Testis (tissue), 2 donors: ENCODE measurements at regions not wholly inside any gene's neighbourhood (a gene's known extent, or its start where the extent isn't known, plus 50 kb on each side); places are given as distances from the start of the nearest gene placed in this dataset.
"Not testable (repeated sequence)": the region's sequence is repeated elsewhere in the genome, so short reads cannot be mapped to it uniquely, and the experiment has no call there.

Experiments used
- DNase-seq: peaks from one replicate; pipeline ENCODE4 v3.0.0-alpha.2; 2019
- H3K27ac ChIP-seq, 2 donors: fragments of 200-600 bp; sonication (generic); one replicate each; pipeline ENCODE4 v1.5.1; 2019
- H3K27me3 ChIP-seq: fragments of 200-600 bp; sonication (generic); one replicate; pipeline ENCODE4 v1.5.1; 2019
- H3K36me3 ChIP-seq: fragments of 200-600 bp; sonication (generic); one replicate; pipeline ENCODE4 v1.5.1; 2017; ENCODE audit warnings: low read depth; ENCODE audit errors: missing control alignments
- H3K4me1 ChIP-seq: fragments of 200-600 bp; sonication (generic); one replicate; pipeline ENCODE4 v1.5.1; 2019
- H3K4me3 ChIP-seq, 2 donors: fragments of 200-600 bp; sonication (generic); one replicate each; pipeline ENCODE4 v1.5.1; 2017 to 2019
- H3K9me3 ChIP-seq: fragments of 200-600 bp; sonication (generic); one replicate; pipeline ENCODE4 v1.5.1; 2017
- CTCF ChIP-seq, 3 experiments: fragments of 450-650 bp in 2 of 3; fragments of 200-600 bp in 1 of 3; sonication (generic) in 1 of 3; IDR thresholded peaks; one replicate each; pipeline ENCODE4 v1.5.1; 2016 to 2019; ENCODE audit warnings: antibody characterized with exemption in 3 of 3, mild to moderate bottlenecking in 2 of 3, moderate library complexity in 1 of 3
- POLR2A ChIP-seq: fragments of 450-650 bp; IDR thresholded peaks from one replicate; pipeline ENCODE4 v1.6.1; 2017; ENCODE audit warnings: antibody characterized with exemption, mild to moderate bottlenecking, moderate library complexity
- WGBS, 2 donors: methylation state at CpG; one replicate each; pipeline ENCODE4 v1.1.5; 2018; 5-methylcytosine and 5-hydroxymethylcytosine counted together
- intact Hi-C: fragments of 100-400 bp; cut with DNase I; formaldehyde crosslinking; loops from one replicate; pipeline ENCODE4 v1.15.1; 2023; ENCODE audit warnings: low total_unique reads

DNA sequence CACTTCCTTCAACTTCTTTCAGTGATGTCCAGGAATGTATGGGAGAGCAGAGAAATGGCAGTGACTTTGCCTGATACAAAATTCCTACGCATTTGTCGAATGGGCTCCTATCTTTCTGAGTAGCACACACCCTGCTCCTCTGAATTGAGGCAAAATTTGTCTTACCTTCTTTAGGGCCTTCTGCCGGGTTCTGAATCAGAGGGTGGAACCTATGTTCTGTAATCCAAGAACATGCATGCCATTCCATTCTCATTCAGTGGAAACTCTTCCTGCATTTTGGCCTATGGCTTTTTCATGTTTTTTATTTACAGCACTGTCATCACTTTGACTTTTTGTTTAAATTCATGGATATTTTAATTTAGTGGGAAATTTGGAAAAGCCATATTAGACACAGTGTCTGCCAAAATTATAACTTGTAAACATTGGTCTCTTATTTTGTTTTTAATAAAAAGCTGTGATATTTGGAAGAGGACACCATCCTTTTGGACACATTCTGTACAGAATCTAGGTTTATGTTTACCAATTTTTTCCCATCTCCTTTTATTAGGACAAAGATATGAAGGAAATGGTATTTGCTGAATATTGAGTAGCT lies 402.2 kb upstream of the FAR2 start:
- no peaks in the 10 kb centered on the region for H3K36me3 ChIP-seq
- DNase-seq, result no peak
- H3K27ac ChIP-seq, result no peak overlapping the region
- H3K27me3 ChIP-seq, result no peaks in the 10 kb centered on the region
- H3K9me3 ChIP-seq, result no peaks in the 10 kb centered on the region
- TF ChIP-seq POLR2A (no peak), CTCF (IDR thresholded peaks at IDR 0.05) (no peak)
- H3K4me1 ChIP-seq, result no peaks in the 10 kb centered on the region
- 86 to 94% methylated on average over 3 of the region's 3 CpGs for WGBS, 2 donors
- intact Hi-C loops, result no loop called here
- no peak overlapping the region for H3K4me3 ChIP-seq

DNA sequence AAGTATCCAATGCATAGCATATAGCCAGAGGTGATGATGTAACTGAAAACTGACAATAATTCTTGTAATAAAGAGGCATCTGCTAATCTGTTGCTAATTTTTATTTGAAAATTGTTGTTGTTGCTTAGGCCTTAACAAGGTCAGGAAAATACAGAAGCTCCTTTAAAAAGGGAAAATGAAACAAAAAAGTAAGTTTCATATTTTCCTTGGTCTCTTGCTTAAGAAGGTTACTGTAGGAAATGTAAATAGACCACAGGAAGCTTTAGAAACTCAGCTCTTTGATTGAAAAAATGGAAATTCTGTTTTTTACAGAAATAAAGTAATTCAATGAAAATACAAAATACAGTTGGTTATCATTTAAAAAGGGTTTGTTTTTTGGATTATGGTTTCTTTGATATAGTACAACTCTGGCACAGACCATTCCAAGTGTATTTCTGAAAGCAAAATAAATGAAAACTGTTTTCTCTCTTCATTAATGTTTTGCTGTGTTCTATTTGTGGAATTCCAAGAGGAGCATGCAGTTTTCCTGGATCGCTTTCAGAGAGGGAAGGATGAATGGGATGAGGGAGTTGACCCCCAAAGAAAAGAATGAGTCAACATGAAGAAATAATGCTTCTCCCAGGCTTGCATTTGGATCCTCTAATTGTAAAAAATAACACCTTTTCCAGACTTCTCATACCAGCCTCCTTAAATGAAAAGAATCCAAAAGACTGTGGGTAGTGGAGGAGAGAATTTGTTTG lies 398.0 kb upstream of the FAR2 start:
- Histone ChIP-seq H3K27ac (no peak overlapping the region), H3K36me3 (no peaks in the 10 kb centered on the region), H3K9me3 (no peaks in the 10 kb centered on the region), H3K4me3 (no peak overlapping the region), H3K4me1 (no peaks in the 10 kb centered on the region), H3K27me3 (no peaks in the 10 kb centered on the region)
- no peak for TF ChIP-seq POLR2A
- TF ChIP-seq CTCF (IDR thresholded peaks at IDR 0.05), result no peak
- 70% methylated on average over 1 of the region's 1 CpG for WGBS, 2 donors
- DNase-seq, result no peak
- intact Hi-C loops, result no loop called here

- H3K4me1 ChIP-seq, result no peaks in the 10 kb centered on the region
- intact Hi-C loops, result no loop called here
- no peak overlapping the region for H3K27ac ChIP-seq
- H3K4me3 ChIP-seq, result no peak overlapping the region
- H3K27me3 ChIP-seq, result no peaks in the 10 kb centered on the region
- no peaks in the 10 kb centered on the region for H3K9me3 ChIP-seq
- 44 to 56% methylated on average over 1 of the region's 1 CpG for WGBS, 2 donors
- TF ChIP-seq POLR2A, result no peak
- no peak for TF ChIP-seq CTCF (IDR thresholded peaks at IDR 0.05)
- no peak for DNase-seq
- H3K36me3 ChIP-seq, result no peaks in the 10 kb centered on the region
These were observed 394.1 kb upstream of the FAR2 start for GRCh38 chr12:28755027-28755426.

- no peak for DNase-seq
- H3K4me1 ChIP-seq, result no peaks in the 10 kb centered on the region
- no peak for TF ChIP-seq POLR2A
- no peak for TF ChIP-seq CTCF (IDR thresholded peaks at IDR 0.05)
These were observed 389.7 kb upstream of the FAR2 start for GRCh38 chr12:28759333-28759732.

GRCh38 chr12:28760040-28760903 lies 388.8 kb upstream of the FAR2 start:
- H3K36me3 ChIP-seq, H3K4me1 ChIP-seq, intact Hi-C loops, H3K27ac ChIP-seq, H3K27me3 ChIP-seq, H3K9me3 ChIP-seq, DNase-seq, H3K4me3 ChIP-seq: not testable (repeated sequence)
- 89 to 96% methylated on average over 27 to 33 of the region's 33 CpGs for WGBS, 2 donors

More at GRCh38 chr12:28759333-28759732, 389.7 kb upstream of the FAR2 start:
- Histone ChIP-seq H3K36me3 (no peaks in the 10 kb centered on the region), H3K27me3 (no peaks in the 10 kb centered on the region), H3K9me3 (no peaks in the 10 kb centered on the region), H3K4me3 (no peak overlapping the region), H3K27ac (no peak overlapping the region)
- 67 to 81% methylated on average over 1 of the region's 1 CpG for WGBS, 2 donors
- intact Hi-C loops, result no loop called here

- WGBS, 2 donors, result 87 to 97% methylated on average over 5 of the region's 5 CpGs
- DNase-seq, intact Hi-C loops, H3K27ac ChIP-seq, H3K4me1 ChIP-seq, H3K36me3 ChIP-seq, H3K27me3 ChIP-seq, H3K9me3 ChIP-seq, H3K4me3 ChIP-seq: not testable (repeated sequence)
These were observed 387.2 kb upstream of the FAR2 start for GRCh38 chr12:28761897-28762296.
